ENCODE measurements at regions not wholly inside any gene's neighbourhood (a gene's known extent, or its start where the extent isn't known, plus 50 kb on each side); places are given as distances from the start of the nearest gene placed in this dataset.
A peak's percentile ranks its signal among the peaks of the same experiment; 100 is the strongest.
"Not testable (repeated sequence)": the region's sequence is repeated elsewhere in the genome, so short reads cannot be mapped to it uniquely, and the experiment has no call there.

- intact Hi-C loops (cut with DNase I) = no loop called here
- peak overlapping the region; percentile 62 for H3K27ac ChIP-seq (ENCODE audit: low read length)
- no peaks in the 10 kb centered on the region for H3K27me3 ChIP-seq (ENCODE audit: control insufficient read depth, insufficient read depth)
- ATAC-seq (peak; percentile 90 to 93), DNase-seq (peak; percentile 59 to 65 (median 60))
- WGBS = 37% methylated on average over 8 of the region's 8 CpGs
- no peak overlapping the region for H3K4me3 ChIP-seq (ENCODE audit: low read length)
- H3K4me1 ChIP-seq (ENCODE audit: control insufficient read depth, insufficient read depth, low read length) = no peaks in the 10 kb centered on the region
- no peaks in the 10 kb centered on the region for H3K9me3 ChIP-seq (ENCODE audit: control insufficient read depth, low read length)
These were observed 123.0 kb upstream of the SLC39A10 start for GRCh38 chr2:195533771-195534642.

DNA sequence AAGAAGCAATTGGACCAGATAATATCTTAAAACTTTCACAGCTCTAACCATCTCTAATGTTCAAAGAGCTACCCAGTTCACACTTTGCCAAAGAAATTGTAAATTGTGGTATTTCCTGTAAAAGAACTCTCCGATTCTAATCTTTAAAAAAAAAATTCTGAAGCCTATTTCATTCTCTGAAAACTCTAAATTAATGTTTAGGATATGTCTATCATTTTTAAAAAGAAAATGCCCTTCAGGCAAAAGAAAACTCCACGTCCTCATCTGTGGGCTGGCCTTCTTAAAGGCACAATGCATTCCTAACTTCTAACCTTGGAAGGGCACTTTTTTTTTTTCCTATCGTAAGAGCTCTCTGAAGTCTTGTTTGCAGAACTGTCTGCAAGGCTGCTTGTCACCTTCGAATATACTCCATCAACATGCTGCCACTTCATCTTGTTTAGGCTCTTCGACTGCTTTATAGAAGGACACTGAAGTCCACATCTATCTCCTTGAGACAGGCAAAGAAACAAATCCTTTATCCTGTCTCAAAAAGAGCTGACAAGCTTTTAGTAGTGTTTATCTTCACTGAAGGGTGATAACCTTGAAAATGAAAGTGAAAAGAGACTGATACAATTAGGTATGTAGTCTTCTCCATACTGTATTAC, 124.3 kb upstream of the SLC39A10 start:
- no peaks in the 10 kb centered on the region for H3K27me3 ChIP-seq (ENCODE audit: control insufficient read depth, insufficient read depth)
- 15% methylated on average over 5 of the region's 5 CpGs for WGBS
- no peaks in the 10 kb centered on the region for H3K9me3 ChIP-seq (ENCODE audit: control insufficient read depth, low read length)
- no peak for DNase-seq
- no peaks in the 10 kb centered on the region for H3K4me1 ChIP-seq (ENCODE audit: control insufficient read depth, insufficient read depth, low read length)
- no peak for ATAC-seq
- H3K4me3 ChIP-seq (ENCODE audit: low read length) = no peak overlapping the region
- no peak overlapping the region for H3K27ac ChIP-seq (ENCODE audit: low read length)
- intact Hi-C loops (cut with DNase I) = no loop called here

GRCh38 chr2:195532255-195532627, 124.8 kb upstream of the SLC39A10 start:
- intact Hi-C loops (cut with DNase I) = no loop called here
- H3K4me3 ChIP-seq (ENCODE audit: low read length) = no peak overlapping the region
- DNase-seq (no peak), ATAC-seq (no peak)
- H3K9me3 ChIP-seq (ENCODE audit: control insufficient read depth, low read length) = no peaks in the 10 kb centered on the region
- 91% methylated on average over 1 of the region's 1 CpG for WGBS
- H3K27me3 ChIP-seq (ENCODE audit: control insufficient read depth, insufficient read depth) = no peaks in the 10 kb centered on the region
- H3K27ac ChIP-seq (ENCODE audit: low read length) = no peak overlapping the region
- H3K4me1 ChIP-seq (ENCODE audit: control insufficient read depth, insufficient read depth, low read length) = no peaks in the 10 kb centered on the region

DNA sequence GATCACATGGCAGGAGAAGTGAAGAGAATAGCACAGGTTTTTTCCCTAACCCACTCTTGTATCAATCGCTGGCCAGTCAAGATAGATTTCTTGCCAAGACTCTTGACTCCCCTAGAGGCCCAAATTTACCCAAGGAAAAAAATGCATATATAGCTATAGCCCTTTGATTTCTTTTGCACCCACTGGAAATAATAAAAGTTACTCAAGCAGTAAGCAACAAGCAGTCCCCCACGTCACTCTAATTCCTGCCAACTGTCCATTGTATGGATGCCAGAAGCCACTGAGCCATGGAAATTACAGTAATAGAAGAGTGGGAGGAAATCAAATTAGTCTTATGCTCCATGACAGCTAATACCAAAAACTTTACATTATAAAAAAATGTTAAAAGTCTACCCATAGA, 125.3 kb upstream of the SLC39A10 start:
- 38% methylated on average over 2 of the region's 2 CpGs for WGBS
- intact Hi-C loops (cut with DNase I) = no loop called here
- ATAC-seq = no peak
- no peaks in the 10 kb centered on the region for H3K27me3 ChIP-seq (ENCODE audit: control insufficient read depth, insufficient read depth)
- H3K4me3 ChIP-seq (ENCODE audit: low read length) = no peak overlapping the region
- no peak for DNase-seq
- no peaks in the 10 kb centered on the region for H3K4me1 ChIP-seq (ENCODE audit: control insufficient read depth, insufficient read depth, low read length)
- no peaks in the 10 kb centered on the region for H3K9me3 ChIP-seq (ENCODE audit: control insufficient read depth, low read length)
- H3K27ac ChIP-seq (ENCODE audit: low read length) = no peak overlapping the region

GRCh38 chr2:195523242-195523641, 133.8 kb upstream of the SLC39A10 start:
- DNase-seq; H3K4me3 ChIP-seq (ENCODE audit: low read length); H3K27me3 ChIP-seq (ENCODE audit: control insufficient read depth, insufficient read depth); ATAC-seq; H3K4me1 ChIP-seq (ENCODE audit: control insufficient read depth, insufficient read depth, low read length); H3K9me3 ChIP-seq (ENCODE audit: control insufficient read depth, low read length); intact Hi-C loops (cut with DNase I); H3K27ac ChIP-seq (ENCODE audit: low read length): not testable (repeated sequence)
- WGBS = 85% methylated on average over 10 of the region's 10 CpGs

GRCh38 chr2:195521589-195521988, 135.4 kb upstream of the SLC39A10 start:
- DNase-seq (no peak), ATAC-seq (no peak)
- Histone ChIP-seq H3K27ac (ENCODE audit: low read length) (no peak overlapping the region), H3K27me3 (ENCODE audit: control insufficient read depth, insufficient read depth) (no peaks in the 10 kb centered on the region), H3K4me3 (ENCODE audit: low read length) (no peak overlapping the region), H3K4me1 (ENCODE audit: control insufficient read depth, insufficient read depth, low read length) (no peaks in the 10 kb centered on the region), H3K9me3 (ENCODE audit: control insufficient read depth, low read length) (no peaks in the 10 kb centered on the region)
- intact Hi-C loops (cut with DNase I) = no loop called here
- 46% methylated on average over 3 of the region's 3 CpGs for WGBS

DNA sequence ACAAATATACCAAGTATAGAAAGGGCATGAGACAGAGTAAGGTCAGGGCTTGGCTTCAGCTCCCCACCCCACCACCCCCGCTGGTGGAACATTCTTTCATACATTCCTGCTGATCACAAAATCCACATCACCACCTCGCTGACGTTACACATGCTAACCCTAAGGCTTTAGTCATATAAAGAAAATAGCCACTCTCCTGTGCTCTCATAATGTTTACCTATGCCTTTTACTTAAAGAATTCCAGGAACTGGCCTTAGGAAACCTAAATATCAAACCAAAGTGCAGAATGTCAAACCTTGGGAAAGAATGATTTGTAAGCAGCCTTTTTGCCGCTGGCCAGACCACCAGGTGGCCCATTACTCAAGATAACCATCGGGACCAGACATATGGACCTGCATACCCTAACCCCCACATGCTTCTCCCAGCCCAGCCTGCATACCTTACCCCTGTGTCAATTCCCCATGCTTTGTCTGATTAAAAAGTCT, 136.3 kb upstream of the SLC39A10 start:
- ATAC-seq = no peak
- intact Hi-C loops (cut with DNase I) = no loop called here

DNA sequence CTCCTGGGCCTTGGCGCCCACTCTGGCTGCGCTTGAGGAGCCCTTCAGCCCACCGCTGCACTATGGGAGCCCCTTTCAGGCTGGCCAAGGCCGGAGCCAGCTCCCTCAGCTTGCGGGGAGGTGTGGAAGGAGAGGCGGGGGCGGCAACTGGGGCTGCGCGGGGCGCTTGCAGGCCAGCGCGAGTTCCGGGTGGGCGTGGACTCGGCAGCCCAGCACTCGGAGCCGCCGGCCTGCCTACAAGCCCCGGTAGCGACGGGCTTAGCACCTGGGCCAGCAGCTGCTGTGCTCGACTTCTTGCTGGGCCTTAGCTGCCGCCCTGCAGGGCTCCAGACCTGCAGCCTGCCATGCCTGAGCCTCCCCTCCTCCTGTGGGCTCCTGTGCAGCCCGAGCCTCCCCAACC, 141.5 kb upstream of the SLC39A10 start:
- intact Hi-C loops (cut with DNase I) = no loop called here
- WGBS = 95% methylated on average over 24 of the region's 24 CpGs
- ATAC-seq = no peak
- Histone ChIP-seq H3K27me3 (ENCODE audit: control insufficient read depth, insufficient read depth) (no peaks in the 10 kb centered on the region), H3K4me1 (ENCODE audit: control insufficient read depth, insufficient read depth, low read length) (no peaks in the 10 kb centered on the region), H3K27ac (ENCODE audit: low read length) (no peak overlapping the region), H3K9me3 (ENCODE audit: control insufficient read depth, low read length) (no peaks in the 10 kb centered on the region), H3K4me3 (ENCODE audit: low read length) (no peak overlapping the region)
- DNase-seq = peak in 1 of 3 donors; percentile 32

More for the DNA sequence above, 136.3 kb upstream of the SLC39A10 start:
- H3K27ac ChIP-seq (ENCODE audit: low read length) = no peak overlapping the region
- no peaks in the 10 kb centered on the region for H3K27me3 ChIP-seq (ENCODE audit: control insufficient read depth, insufficient read depth)
- no peaks in the 10 kb centered on the region for H3K9me3 ChIP-seq (ENCODE audit: control insufficient read depth, low read length)
- 42% methylated on average over 5 of the region's 5 CpGs for whole genome bisulfite sequencing
- H3K4me3 ChIP-seq (ENCODE audit: low read length) = no peak overlapping the region
- H3K4me1 ChIP-seq (ENCODE audit: control insufficient read depth, insufficient read depth, low read length) = no peaks in the 10 kb centered on the region
- no peak for DNase-seq

- no peak for ATAC-seq
- intact Hi-C loops (cut with DNase I) = no loop called here
- H3K27me3 ChIP-seq (ENCODE audit: control insufficient read depth, insufficient read depth) = no peaks in the 10 kb centered on the region
- H3K4me3 ChIP-seq (ENCODE audit: low read length) = no peak overlapping the region
- no peak for DNase-seq
- WGBS = 86% methylated on average over 2 of the region's 2 CpGs
- H3K4me1 ChIP-seq (ENCODE audit: control insufficient read depth, insufficient read depth, low read length) = no peaks in the 10 kb centered on the region
- no peak overlapping the region for H3K27ac ChIP-seq (ENCODE audit: low read length)
- no peaks in the 10 kb centered on the region for H3K9me3 ChIP-seq (ENCODE audit: control insufficient read depth, low read length)
These were observed 142.7 kb upstream of the SLC39A10 start for GRCh38 chr2:195514365-195514764.

DNA sequence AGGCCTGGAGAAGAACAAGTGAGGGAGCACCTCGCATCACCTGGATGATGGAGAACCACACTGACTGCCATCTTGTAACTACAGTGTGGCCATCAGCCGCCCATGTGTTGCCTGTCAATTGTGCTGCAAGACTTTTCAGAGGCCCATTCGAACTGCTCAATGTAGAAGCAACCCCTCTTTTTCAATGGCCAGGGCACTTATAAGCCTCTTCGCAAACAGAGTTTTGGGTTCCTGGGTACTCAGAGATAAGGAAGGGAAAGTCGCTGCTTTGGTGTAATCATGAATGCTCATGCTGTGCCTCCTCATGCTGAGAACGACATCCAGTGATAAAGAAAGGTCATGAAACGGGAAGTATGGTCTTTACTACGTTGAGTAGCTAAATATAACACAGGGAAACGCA, 143.9 kb upstream of the SLC39A10 start:
- WGBS = 43% methylated on average over 9 of the region's 9 CpGs
- Histone ChIP-seq H3K4me3 (ENCODE audit: low read length) (no peak overlapping the region), H3K27me3 (ENCODE audit: control insufficient read depth, insufficient read depth) (no peaks in the 10 kb centered on the region), H3K27ac (ENCODE audit: low read length) (no peak overlapping the region), H3K4me1 (ENCODE audit: control insufficient read depth, insufficient read depth, low read length) (no peaks in the 10 kb centered on the region), H3K9me3 (ENCODE audit: control insufficient read depth, low read length) (no peaks in the 10 kb centered on the region)
- ATAC-seq (no peak), DNase-seq (no peak)
- intact Hi-C loops (cut with DNase I) = no loop called here

DNA sequence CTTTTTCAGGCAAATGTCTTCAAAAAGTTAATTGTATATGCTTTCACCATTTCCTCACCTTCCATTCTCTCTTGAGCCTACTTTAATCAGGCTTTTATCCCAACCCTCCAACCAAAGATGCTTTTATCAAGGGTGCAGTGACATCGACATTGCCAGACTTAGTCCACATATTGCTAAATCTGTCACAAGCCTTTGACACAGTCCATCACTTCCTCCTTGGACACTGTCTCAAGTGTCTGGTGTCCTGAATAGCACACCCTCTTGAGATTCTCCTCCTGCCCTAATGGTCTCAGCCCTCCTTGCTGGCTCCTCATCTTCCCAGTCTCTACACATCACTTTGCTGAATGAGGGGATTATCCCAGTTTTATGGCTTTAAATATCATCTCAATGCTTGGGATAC, 147.5 kb upstream of the SLC39A10 start:
- Histone ChIP-seq H3K27ac (ENCODE audit: low read length) (no peak overlapping the region), H3K4me3 (ENCODE audit: low read length) (no peak overlapping the region), H3K4me1 (ENCODE audit: control insufficient read depth, insufficient read depth, low read length) (no peaks in the 10 kb centered on the region), H3K27me3 (ENCODE audit: control insufficient read depth, insufficient read depth) (no peaks in the 10 kb centered on the region), H3K9me3 (ENCODE audit: control insufficient read depth, low read length) (no peaks in the 10 kb centered on the region)
- ATAC-seq (no peak), DNase-seq (no peak)
- 47% methylated on average over 1 of the region's 1 CpG for WGBS
- intact Hi-C loops (cut with DNase I) = no loop called here
